ENCODE measurements at regions not wholly inside any gene's neighbourhood (a gene's known extent, or its start where the extent isn't known, plus 50 kb on each side); places are given as distances from the start of the nearest gene placed in this dataset.
"Not testable (repeated sequence)": the region's sequence is repeated elsewhere in the genome, so short reads cannot be mapped to it uniquely, and the experiment has no call there.

DNA sequence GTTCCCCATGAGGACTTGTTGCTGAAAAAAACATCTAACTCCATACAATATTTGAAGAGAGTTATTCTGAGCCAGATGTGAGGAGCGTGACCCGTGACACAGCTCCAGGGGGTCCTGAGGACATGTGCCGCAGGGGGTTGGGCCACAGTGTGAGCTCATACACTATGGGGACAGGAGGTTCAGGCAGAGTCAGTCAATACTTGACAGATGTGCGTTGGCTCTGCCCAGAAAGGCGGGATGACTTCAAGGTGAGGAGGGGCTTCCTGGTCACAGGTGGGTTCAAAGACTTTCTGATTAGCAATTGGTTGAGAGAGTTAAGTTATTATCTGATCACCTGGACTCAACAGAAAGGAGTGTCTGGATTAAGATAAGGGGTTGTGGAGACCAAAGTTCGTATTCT, 147.1 kb upstream of the ZNF469 start:
- not testable (repeated sequence) for TF ChIP-seq EZH2phosphoT487 (IDR thresholded peaks at IDR 0.05; ENCODE audit: insufficient read depth, low read depth); EZH2 (IDR thresholded peaks at IDR 0.05; ENCODE audit: insufficient read depth, poor library complexity, severe bottlenecking)

Data from GM23248 (cell line).